B cell (primary cell): ENCODE measurements at regions not wholly inside any gene's neighbourhood (a gene's known extent, or its start where the extent isn't known, plus 50 kb on each side); places are given as distances from the start of the nearest gene placed in this dataset.

Experiments
- CTCF ChIP-seq: fragments of 200-600 bp; IDR thresholded peaks from one replicate; pipeline ENCODE4 v1.8.0; 2022; ENCODE audit warnings: antibody characterized with exemption, mild to moderate bottlenecking
- EZH2 ChIP-seq: IDR thresholded peaks from 2 replicates; pipeline ENCODE4 v1.6.1; 2012; ENCODE audit warnings: borderline replicate concordance, low read depth, mild to moderate bottlenecking, moderate library complexity, low read length; ENCODE audit not compliant: insufficient read depth, poor library complexity, severe bottlenecking

- TF ChIP-seq CTCF (no peak), EZH2 (no peak)
These were observed 92.6 kb upstream of the TRPC3 start for GRCh38 chr4:122044501-122044900.
